Sciatic nerve (tissue), 2 donors: ENCODE measurements at regions not wholly inside any gene's neighbourhood (a gene's known extent, or its start where the extent isn't known, plus 50 kb on each side); places are given as distances from the start of the nearest gene placed in this dataset.

Experiments
- ATAC-seq: fragments of 200-7000 bp; cut with Tn5 transposase; one replicate; pipeline ENCODE4 v1.9.1; 2020; ENCODE audit warnings: mild to moderate bottlenecking, moderate library complexity
- DNase-seq: peaks from one replicate; pipeline ENCODE4 v3.0.0-alpha.2; 2020; ENCODE audit warnings: low spot score
- intact Hi-C: fragments of 100-400 bp; cut with DNase I; formaldehyde crosslinking; loops from one replicate; pipeline ENCODE4 v1.14.2; 2022
- donor health status: DM: no; HTN: no; CAD: no.
- donor health status: DM: no; HTN: no; CAD: no.

DNA sequence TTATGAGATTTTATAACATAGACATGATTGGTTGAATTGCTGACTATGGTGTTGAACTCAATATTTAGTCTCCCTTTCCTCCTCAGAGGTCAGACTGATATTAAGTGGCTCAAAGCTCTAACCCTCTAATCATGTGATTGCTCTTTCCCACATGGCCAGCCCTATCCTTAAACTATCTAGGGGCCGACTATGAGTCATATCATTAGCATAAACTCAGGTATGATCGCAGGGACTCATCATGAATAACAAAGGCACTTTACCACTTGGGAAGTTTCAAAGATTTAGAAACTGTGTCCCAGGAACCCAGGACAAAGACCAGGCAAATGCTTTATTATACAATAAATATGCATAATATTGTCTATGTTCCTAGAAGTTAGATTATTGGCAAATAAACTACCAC is 894.6 kb upstream of the NEGR1 start:
- intact Hi-C loops = no loop called here
- no peak for DNase-seq
- no peak for ATAC-seq

DNA sequence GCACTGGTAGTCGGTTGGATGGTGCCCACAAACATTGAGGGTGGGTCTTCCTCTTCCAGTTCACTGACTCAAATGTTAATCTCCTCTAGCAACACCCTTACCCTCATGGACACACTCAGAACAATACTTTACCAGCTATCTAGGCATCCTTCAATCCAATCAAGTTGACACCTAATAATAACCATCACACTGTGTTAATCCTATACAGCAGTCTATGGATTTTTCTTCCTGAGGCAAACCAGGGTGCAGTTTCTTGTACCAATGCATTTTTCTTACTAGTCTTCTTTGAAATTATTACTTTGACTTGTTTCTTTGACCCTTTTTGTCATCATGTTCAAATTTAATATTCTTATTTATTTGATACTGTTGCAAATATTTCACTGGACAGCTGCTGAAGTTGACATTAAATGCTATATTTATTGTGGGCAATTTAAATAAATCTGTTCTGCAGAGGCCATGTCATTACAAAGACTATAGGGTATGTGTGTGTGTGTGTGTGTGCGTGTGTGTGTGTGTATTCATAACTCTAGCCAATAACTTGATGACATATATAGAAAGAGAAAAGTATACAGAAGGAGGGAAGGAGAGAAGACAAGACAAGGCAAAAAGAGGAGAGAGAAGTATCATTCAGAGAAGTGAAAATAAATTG is 884.8 kb upstream of the NEGR1 start:
- DNase-seq (no peak), ATAC-seq (no peak)
- intact Hi-C loops = no loop called here

DNA sequence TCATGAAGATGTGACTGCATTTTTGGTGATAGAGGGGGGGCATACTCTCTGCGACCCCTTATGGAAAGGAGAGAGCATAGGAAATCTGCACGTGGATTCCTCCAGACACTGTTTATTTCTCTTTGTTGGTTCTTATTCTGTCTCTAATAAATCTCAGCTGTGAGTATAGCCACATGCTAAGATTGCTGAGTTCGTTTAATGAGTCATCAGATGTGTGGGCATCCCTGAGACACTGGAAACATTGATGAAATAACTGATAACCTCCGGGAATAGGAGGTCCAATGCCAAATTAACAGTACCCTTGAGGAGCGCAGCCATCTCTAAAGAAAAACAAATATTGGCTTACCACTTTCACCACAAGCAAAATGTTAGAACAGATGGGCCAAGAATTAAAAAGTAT is 880.2 kb upstream of the NEGR1 start:
- intact Hi-C loops = no loop called here
- DNase-seq = no peak
- ATAC-seq = no peak

DNA sequence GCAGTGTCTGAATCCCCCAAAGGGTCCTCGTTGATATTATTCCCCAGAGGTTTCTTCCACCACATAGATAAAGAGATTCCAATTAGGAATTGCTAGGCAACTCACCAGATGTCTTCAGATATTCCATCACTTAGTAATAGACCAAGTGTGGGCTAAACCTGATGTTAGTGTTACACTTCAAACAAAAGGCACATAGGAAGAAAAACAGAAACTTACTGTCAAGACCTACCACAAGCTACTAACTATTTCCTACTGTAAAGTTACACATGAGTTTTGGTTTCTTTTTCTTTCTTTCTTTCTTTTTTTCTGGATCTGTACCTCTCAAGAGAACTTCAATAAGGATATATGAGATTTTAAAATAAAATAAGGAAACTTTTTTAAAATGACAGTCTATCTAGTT is 879.1 kb upstream of the NEGR1 start:
- no peak for ATAC-seq
- intact Hi-C loops = no loop called here
- DNase-seq = no peak

DNA sequence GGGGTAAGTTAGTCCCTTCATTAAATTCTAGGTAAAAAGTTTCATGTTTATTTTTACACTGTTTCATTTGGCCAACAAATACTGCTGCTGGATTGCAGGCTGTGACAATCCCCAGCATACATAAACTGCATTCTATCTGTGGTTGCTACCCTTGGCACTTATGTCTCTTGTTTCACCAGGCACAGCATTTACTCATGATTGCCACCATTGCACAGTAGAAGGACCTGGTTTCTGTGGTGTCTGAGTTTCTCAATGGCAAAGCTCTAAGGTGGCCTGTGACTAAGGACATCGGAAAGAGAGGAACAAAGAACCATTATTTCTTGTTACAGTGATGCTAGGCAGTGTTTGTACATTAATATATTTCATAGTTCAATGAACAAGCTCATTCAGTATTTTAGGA is 878.4 kb upstream of the NEGR1 start:
- intact Hi-C loops = no loop called here
- DNase-seq (no peak), ATAC-seq (no peak)

DNA sequence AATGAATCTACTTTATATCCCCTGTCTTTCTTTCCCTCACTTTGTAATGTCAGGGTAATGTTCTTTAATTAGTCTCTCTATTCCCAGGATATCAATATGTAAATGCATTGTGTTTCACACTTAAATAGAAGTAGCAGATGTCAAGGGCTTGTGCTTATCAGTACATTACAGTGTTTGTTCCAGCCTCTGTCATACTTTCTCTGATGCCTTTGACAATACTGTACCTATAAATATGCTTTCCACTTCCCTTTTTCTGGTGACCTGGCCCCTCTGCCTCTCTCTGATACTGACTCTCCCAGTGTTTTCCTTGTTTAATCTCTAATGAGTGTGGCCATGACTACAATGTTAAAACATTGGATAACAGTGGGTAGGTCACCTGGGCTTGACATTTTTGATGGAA is 862.0 kb upstream of the NEGR1 start:
- ATAC-seq = no peak
- intact Hi-C loops = no loop called here
- no peak for DNase-seq

DNA sequence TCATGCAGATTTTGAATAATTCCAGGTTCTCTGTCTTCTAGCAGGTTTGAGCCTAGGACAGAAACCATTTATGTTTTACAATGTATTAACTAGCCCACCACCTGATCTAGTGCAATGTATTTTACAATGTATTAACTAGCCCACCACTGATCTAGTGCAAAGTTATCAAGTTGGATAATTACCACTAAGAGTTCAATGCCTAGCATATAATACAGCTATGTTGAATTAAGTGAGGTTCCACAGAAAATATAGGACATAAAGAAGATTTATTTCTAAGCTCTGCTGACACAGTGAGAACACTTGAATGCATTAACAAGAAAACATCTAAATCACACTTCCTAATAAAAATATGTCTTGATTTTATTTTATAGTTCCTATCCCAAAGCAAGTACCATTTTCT is 854.6 kb upstream of the NEGR1 start:
- no peak for DNase-seq

DNA sequence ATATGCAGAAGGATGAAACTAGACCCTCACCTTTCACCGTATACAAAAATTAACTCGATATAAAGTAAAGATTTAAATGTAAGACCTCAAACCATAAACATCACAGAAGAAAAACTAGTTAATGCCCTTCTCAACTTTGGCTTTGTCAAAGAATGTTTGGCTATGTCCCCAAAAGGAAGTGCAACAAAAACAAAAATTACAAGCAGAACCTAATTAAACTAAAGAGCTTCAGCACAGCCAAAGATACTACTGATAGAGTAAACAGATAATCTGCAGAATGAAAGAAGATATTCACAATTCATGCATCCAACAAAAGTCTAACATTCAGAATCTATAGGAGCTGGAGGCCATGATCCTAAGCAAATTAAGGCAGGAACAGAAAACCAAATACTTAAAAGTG is 824.6 kb upstream of the NEGR1 start:
- ATAC-seq (no peak), DNase-seq (no peak)
- intact Hi-C loops = no loop called here

More for the DNA sequence above, 854.6 kb upstream of the NEGR1 start:
- ATAC-seq = no peak
- intact Hi-C loops = no loop called here

DNA sequence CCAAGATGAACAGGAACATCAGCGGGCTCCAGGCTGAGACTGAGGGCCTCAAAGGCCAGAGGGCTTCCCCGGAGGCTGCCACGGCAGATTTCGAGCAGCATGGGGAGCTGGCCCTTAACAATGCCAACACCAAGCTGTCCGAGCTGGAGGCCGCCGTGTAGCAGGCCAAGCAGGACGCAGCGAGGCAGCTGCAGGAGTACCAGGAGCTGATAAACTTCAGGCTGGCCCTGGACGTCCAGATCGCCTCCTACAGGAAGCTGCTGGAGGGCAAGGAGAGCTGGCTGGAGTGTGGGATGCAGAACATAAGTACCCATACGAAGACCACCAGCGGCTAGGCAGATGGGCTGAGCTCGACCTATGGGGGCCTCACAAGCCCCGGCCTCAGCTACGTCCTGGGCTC is 823.4 kb upstream of the NEGR1 start:
- no peak for DNase-seq
- no peak for ATAC-seq
- intact Hi-C loops = no loop called here

DNA sequence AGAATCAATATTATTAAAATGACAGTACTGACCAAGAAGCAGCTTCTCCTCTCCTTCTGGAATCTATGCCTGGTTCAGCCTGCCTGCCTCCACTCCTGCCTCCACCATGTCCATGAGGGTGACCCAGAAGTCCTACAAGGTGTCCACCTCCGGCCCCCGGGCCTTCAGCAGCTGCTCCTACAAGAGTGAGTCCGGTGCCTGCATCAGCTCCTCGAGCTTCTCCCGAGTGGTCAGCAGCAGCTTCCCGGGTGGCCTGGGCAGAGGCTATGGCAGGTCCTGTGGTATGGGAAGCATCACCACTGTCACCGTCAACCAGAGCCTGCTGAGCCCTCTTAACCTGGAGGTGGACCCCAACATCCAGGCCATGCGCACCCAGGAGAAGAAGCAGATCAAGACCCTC is 822.4 kb upstream of the NEGR1 start:
- ATAC-seq = no peak
- no peak for DNase-seq
- intact Hi-C loops = no loop called here

DNA sequence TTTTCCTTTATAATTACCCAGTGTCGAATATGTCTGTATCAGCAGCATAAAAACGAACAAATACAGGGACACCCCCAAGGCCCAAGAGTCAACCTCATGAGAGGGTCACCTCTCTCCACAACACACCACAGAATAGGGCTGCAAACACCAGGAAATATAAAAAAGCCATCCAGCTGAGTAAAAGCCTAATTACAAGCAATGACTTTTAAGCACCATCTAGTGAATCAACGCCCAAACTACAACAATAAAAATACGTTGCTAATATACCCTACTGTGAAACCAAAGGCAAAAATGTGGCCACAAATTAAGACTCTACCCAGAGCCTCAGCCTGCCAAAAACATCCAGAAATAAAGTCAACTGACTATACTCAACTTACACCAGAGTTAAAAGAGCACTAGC is 817.9 kb upstream of the NEGR1 start:
- DNase-seq = no peak
- intact Hi-C loops = no loop called here
- no peak for ATAC-seq

DNA sequence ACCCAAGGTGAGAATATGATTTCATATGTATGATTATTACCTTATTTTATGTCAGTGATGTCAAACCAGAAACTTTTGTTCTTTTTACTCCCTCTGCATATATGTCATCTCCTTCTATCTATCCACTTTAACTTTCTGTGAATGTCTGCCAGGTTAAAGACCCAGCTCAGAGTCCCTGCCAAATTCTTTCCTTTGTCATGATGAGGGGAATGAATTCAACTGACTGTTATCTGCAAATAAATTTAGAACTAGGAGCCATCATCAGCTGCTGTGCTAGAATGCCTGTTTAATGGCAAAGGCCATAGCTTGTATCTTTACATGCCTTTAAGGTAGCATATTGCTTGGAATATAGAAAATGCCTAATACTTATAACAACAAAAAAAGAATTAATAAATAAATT is 815.6 kb upstream of the NEGR1 start:
- no peak for ATAC-seq
- no peak for DNase-seq
- intact Hi-C loops = no loop called here

DNA sequence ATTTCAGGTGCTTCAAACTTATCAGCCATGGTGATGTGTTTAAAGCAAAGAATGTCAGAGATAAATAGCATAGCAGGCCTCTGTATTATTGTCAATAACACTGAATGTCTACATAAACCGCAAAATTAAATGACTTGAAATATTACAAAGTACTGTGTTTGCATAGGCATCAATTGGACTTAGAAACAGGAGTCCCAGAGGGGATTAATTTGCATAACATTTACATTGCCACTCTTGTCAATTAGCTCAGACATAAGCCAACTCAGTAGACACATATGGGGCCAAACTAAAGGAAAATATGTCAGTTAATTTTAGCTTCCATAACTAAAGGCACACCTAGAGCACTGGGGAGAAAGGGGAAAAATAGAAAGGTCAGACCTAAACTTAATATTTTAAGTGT is 814.5 kb upstream of the NEGR1 start:
- ATAC-seq (no peak), DNase-seq (no peak)
- intact Hi-C loops = no loop called here

DNA sequence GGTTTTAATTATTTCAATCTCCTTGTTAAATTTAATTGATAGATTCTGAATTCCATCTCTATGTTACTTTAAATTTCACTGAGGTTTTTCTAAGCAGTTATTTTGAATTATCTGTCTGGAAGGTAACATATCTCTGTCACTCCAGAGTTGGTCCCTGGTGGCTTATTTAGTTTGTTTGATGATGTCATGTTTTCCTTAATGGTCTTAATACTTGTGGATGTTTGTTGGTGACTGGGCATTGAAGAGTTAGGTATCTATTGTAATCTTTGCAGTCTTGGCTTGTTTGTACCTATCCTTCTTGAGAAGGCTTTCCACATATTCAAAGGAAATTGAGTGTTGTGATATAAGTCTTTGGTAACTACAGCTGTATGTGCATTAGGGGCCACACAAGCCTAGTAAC is 810.0 kb upstream of the NEGR1 start:
- DNase-seq (no peak), ATAC-seq (no peak)
- intact Hi-C loops = no loop called here

DNA sequence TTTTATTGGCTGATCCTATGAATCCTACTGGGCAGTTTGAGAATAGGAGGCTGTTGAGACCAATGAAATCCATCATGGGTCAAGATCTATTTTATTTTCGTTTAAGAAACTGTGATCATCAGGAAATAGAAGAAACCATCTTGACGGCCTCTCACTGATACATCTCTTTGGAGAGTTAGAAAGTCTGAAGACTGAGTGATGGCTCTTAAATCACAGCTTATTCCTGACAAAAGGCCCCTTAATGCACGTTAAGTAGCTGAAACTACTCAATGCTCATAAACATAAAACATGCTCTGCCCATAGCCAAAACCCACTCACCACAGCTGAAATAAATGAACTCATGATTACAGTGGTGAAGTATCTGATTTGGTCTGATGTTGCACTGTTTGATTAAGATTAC is 784.5 kb upstream of the NEGR1 start:
- ATAC-seq (no peak), DNase-seq (no peak)
- intact Hi-C loops = no loop called here

DNA sequence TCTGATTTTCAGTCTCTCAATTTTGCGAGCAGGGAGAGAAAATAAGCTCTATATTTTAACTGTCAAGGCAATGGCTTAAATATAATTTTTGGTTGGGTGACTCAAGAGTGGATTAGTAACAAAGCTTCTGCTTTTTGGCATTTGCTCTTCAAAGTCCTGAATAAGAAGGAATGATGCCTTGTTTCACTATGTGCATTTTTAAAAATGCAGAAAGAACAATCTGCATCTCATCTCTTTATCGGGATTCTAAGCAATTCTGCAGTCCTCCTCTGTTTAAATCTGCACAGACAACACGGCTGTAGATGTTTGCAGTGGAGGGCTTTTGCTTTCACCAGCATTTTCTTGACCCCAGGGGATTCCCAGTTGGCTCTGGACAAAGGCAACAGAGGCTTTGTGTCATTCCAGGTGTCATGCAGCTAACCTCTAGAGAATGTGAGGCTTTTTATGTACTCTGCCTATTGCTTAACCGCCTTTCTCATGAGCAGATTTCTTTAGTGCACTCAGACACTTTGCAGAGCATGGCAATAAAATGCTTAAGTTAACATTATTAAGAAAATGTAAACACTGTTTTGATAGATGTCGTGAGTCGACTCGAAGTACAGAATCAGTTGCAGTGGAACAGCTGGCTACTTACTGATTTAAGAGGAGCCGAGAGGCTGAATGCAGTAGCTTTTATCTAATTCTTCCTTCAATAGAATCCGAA is 783.2 kb upstream of the NEGR1 start:
- intact Hi-C loops = no loop called here
- DNase-seq (no peak), ATAC-seq (no peak)

DNA sequence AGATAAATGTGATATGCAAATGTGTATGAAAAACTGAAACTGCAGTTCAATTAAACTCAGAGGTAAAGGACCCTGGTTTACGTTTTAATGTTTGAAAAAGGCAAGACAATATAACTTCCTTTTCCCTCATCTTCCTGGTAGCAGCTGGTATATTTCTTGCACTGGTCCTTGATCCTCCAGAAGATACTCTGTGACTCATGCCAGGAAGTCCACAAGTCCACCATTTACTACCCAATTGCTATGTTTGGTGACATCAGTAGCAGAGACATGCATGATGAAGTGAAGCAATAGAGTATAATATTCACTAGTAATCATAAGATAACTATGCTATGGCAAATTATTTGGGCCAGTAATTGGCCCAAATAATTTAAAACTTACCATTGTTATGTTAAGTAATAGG is 774.5 kb upstream of the NEGR1 start:
- ATAC-seq = no peak
- intact Hi-C loops = no loop called here
- no peak for DNase-seq

DNA sequence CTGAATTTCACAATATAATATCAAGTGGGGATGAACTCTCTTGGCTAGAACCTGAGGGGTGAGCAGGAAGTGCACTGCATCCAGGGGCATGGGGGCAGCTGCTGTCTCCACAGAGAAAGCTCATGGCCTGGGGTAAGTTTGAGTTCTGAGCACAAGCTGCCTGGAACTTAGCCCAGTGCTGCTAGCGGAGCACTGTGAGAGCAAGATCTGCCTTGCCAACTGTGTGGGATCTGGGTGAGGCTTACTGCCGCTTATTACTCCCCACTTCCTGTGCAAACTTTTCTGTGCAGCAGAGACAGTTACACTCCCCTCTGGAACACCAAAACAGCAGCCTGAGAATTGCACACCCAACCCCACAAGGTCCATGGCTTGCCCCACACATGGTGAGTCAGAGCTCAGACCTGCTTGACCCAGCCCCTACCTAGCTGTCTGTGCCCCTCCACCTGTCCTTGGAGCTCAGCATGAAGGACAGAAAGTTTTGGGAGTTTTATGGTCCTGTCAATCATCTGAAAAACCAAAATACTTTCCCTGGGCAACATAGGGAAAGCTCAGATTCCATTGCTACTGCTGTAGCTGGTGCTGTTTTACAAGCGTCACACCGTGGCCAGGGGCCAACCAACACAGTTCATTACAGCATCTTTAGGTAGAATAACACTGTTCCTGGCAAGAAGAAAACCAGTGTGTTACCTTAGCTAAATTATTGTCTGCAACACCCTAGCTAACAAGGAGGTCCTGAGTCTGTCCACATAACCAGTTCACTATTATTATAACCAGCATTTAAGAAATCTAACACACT is 762.1 kb upstream of the NEGR1 start:
- ATAC-seq (peak; percentile 41), DNase-seq (no peak)
- intact Hi-C loops = no loop called here

DNA sequence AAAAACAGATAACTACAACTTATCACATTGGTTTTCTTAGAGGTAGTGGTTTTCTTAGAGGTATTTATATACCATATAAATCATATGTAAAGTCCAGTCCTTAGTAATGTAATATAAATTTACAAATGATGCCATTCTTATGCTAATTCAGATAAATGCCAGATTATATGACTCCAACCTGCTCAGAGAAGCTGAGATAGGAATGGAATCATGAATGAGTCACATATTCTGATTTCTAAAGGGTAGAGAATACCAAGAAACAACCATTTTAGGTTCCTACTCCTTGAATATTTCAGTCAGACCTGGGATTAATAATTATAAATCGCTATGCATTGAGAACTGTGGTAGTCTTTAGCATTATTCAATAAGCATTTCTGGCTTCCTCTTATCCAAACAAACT is 760.1 kb upstream of the NEGR1 start:
- intact Hi-C loops = no loop called here
- no peak for ATAC-seq
- DNase-seq = no peak

DNA sequence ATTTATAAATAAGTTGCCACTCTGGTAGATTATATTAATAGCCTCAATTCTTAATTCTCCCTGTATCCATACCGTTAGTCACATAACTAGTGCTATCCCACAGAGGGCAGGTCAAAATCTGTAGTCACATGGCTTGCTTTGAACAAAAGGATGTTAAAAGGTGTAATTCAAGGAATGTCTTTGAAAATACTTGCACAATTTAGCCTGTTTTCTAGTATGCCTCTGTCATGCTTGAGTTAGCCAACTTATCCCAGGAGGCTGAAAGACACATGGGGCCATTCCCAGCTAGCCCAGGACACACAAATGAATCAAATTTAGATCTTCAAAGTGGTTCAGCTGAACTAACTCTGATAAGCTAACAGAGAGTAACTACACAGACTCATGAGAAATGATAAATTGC is 758.5 kb upstream of the NEGR1 start:
- intact Hi-C loops = no loop called here
- ATAC-seq (no peak), DNase-seq (no peak)

DNA sequence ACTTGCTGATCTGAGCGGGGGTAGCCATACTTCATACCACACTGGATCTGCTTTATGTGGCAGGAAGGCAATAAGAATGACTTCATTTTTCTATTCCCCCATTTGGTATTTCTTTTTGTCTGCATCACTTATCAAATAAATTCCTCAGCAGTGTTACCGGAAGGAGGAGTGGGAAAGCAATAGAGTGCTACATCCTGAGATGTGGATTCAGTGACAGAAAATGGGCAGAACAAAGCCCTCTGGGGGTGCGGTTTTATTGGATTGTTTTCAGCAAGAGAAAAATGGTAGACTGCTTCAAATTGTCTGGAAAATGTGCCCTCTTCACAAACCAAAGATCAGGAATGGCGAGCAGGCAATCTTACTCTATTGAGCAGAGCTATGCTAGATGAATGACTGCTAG is 751.9 kb upstream of the NEGR1 start:
- no peak for DNase-seq
- intact Hi-C loops = no loop called here
- ATAC-seq = no peak
